Right kidney (tissue), 1 donor: ENCODE measurements at regions not wholly inside any gene's neighbourhood (a gene's known extent, or its start where the extent isn't known, plus 50 kb on each side); places are given as distances from the start of the nearest gene placed in this dataset.
A peak's percentile ranks its signal among the peaks of the same experiment; 100 is the strongest.

Experiments used
- DNase-seq: peaks from one replicate; pipeline ENCODE4 v3.0.0-alpha.2; 2016

DNA sequence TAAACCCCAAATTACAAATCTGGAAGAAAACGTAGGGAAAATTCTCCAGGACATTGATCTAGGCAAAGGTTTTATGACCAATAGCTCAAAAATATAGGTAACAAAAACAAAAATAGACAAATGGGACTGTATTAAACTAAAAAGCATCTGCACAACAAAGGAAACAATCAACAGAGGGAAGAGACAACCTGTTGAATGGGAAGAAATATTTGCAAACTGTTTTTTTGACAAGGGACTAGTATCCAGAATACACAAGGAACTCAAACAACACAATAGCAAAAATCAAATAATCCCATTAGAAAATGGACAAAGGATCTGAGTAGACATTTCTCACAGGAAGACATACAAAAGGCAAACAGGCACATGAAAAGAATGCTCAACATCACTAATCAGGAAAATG is 386.3 kb downstream of the ENC1 start:
- DNase-seq, result no peak

DNA sequence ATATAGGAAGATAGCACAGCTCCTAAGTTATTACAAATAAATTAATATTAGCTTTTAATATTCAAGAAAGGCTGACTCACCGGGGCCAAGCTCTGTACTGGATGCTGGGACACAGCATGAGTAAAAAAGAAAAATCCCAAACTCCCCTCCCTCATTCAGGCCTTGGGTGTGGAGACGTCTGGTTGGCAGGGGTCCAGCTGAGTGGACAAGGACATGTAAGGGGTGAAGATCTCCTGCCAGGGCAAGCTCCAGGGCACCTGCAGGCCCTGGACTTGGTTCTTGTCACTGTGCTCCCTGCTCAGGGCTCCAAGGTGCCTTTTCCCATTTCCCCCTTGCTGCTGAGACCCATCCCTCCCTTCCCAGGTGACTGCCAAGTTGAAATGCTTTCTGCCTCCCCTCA is 388.5 kb downstream of the ENC1 start:
- DNase-seq, result no peak

DNA sequence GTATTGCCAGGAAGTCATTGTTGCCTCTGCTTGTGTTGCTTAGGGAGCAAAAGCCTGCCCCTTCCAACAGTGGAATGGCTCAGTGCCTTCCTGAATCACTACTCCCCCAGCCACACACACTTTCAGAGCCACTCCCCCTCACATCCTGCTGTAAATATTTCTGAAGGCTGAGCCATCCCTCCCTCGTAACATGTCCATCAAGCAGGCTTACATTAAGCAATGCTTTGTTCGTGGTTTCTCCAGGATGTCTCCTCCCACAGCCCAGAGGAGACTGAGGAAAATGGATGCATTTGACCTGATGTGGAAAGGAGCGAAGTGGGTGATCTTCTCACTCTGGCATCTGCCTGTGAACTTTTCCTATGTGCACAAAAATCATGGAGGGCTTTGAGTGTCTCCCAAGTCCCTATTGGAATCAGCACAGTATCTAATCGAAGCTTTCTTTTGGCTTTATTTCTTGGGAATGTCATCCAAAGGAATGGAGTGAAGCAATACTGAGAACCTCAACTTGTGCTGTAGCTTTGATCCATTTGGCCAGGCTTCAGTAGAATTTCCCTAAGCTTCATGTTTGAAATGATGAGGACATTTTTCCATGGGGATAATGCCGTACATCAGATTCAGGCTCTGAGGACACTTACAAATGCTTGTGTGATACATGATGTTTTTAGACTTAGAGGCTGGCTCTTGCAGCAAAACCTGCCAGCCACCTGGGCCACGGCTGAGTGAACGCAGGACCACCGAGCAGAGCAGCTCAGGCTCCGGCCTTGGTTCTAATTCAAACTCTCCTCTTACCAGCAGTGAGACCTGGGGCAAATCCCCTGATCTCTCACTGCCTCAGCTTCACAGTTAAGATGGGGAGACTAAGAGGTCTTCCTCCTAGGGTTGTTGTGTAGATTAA is 389.1 kb downstream of the ENC1 start:
- DNase-seq, result peak; percentile 63

DNA sequence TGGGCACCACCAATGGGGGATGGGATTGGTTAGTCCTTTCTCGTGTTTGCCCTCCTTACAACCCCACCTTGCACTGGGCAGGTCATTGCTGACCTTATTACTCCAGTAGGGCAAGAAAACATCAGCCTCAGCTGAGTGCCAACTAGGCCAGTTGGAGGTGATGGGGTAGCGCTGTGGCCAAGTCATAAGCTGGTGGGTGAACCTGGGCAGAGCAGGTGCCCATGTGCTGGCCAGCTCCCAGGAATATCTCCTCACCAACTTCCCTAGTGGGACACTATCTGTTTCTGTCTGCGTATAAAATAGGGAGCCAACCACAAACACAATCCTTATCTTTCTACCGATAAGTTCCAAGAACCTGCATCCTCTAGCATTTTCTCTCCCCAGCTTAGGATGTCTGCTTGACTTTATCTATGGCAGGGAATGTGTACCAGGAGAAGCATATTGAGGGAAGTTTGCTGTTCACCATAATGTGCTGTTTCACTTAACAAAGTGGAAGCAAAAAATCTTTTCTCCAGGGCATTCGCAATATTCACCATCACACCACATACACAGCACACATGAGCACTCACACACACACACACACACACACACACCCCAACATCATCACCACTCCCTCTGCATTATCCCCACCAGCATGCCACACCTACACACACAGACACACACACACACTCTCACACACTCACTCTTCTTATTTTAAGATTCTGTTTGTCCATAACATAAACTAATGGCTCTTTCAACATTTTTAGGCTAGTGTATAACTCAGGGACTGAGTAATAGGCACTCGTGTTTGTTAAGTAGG is 390.0 kb downstream of the ENC1 start:
- peak; percentile 49 for DNase-seq

DNA sequence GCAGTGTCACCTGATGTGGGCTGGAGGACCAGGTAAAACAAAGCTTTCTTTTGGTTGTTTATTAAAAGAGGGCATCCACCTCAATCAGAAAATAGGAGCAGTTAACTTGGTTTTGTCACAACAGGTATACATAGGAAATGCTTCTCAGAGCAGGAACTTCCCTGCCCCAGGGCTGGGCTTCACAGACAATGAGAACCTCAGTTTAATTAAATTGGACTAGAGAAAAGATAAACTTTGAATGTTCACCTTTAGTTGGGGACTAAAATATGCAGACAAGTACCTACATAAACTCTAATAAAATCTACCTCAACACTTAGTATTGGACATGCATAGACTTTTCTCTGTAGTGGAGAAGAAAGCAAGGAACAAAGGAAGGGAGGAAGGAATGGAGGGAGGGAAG is 392.0 kb downstream of the ENC1 start:
- no peak for DNase-seq

DNA sequence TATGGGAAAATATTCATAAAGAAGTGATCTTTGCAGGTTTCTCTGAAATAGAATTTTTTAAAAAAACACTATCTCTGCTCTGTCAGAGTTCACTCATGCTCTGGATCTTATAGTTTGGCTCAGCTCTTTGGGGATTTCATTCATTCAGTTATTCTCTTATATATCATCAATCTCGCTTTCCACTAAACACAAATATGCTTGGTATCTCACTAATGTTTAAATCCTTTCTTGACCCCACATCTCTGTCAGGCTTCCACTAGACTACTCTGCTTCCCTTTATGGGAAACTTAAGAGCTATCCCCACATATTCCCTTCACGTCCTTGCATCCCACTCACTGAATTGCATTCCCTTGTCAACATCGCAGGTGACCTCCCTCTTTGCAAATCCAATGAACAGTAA is 396.1 kb downstream of the ENC1 start:
- no peak for DNase-seq

DNA sequence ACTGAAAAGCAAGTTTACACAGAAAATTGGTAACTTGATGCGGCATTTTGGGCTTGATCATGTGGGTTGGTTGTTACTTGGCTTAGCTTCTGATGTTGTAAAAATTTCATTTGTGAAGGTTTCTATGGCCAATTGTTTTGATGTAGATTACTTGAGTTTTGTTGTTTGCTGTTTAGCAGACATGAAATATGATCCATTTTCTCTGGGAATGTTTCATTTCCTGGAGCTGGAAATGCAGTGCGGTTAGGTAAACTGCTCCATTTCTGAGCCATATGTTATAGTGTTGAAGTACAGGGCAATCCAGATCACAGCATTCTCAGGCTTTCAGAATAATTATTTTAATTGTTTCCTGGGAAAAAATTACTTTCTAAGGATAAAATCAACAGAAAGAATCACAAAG is 396.9 kb downstream of the ENC1 start:
- no peak for DNase-seq

DNA sequence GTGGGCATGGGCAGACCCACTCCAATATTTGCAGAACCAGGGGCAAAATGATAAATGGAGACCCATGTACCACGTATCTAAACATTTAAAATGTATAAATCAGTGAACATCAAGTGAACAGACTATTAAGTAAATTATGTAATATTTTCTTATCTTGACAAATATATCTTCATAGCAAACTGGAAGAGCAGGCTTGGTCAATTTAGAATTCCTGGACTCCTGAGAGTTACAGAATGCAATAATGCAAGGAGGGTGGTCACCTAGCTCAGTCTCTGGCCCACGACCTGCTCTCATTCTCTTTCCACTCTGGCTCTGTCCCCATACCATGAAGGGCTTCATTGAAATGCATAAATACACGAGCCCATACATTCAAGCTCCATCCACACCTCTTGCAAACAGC is 398.0 kb downstream of the ENC1 start:
- no peak for DNase-seq

DNA sequence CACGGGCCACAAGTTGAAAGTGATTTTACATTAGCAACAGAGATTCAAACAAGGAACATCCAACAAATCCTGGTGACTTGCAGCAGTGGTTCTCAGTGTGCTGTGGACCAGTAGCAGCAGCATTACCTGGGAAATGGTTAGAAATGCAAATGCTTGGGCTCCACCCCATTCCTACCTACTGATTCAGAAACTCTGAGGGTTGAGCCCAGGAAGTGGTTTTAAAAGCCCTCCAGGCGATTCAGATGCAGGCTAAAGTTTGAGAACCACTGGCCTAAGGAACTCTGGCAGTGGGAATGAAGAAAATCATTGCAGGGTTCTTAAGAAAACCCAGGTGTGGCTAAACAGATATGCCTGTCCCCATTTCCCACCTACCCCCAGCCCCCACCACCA is 398.8 kb downstream of the ENC1 start:
- DNase-seq, result no peak

DNA sequence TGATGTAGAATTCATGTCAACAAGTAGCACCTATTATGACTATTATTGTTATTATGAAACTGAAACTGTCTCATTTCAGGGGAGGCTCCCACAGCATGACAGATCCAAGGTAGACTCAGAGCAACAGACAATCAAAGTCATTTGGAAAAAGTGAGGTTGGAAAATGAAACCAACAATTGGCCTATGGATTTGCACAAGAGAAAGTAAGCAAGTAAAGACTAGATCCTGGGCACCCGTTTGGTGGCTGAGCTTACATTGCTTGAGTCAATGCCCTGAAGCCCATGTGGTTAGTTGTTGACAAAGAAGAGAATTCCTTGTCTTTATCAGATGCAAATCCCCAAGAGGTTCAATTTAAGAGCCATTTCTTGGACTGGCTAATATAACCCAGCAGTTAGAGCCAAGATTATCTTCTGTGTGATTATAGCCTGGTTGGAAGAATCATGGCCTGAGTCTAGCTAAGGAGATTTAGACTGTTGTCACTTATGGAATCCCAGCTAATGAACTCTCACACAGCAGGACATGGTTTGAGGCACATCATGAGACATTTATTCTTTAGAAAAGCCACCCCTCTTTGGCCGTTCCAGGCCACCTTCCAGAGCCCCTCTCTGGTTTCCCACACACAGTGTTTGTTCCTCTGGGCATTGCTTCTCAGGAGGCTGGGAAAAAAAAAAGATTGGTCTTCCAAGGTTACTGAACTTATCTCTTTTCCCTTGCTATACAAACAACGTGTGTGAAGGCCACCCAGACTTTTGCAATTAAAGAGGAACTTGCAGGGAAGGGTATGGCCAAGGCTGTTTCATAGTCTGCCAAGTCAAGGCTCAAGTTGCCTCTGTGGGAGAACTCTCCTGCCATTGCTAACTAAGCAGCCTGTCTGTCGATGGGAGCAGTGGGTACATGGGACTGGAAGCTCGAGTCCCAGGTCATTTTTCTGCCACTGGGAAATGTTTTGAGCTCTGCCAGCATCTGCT is 399.5 kb downstream of the ENC1 start:
- DNase-seq, result no peak

DNA sequence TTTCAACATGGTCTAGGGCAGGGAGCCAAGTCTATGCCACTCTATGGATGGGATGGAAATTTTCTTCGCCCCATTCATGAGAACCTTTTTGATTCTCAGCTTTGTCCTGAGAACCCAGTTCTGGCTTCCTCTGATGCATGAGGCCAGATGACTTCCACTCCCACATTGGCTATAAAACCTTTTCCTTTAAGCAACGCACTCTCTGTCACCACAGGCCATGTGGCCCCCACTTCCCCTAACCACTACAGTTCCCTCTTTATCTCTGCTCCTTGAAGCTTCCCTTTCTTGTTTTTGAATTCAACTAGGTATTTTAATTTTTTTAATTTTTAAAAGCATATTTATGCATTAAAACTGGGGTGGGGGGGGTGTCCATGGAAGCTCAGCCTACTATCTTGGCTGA is 401.3 kb downstream of the ENC1 start:
- no peak for DNase-seq

DNA sequence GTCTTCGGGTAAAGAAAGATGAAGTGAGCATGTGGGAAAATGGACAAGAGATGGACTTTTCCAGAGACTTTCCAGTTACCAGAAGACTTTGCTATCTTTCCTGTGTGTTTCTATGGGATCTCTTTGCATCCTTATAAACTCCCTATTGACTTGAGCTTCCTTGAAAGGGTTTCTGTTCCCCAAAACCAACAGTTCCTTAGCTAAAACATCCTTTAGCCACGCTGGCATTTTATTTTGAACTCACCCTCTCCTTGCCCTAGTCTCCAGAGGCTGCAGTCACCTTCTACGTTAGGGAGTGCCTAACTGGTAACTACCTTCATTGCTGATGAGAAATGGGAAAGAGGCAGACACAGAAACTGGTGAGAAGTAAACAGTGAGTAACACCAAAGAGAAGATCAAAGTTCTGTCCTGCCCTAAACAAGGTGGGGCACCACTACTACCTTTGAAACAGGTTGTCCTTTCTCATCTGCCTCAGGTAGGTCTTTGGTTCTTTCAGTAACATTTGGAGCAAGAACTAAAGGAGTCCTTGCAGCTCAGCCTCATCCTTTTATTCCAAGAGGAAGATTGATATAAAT is 402.9 kb downstream of the ENC1 start:
- no peak for DNase-seq

DNA sequence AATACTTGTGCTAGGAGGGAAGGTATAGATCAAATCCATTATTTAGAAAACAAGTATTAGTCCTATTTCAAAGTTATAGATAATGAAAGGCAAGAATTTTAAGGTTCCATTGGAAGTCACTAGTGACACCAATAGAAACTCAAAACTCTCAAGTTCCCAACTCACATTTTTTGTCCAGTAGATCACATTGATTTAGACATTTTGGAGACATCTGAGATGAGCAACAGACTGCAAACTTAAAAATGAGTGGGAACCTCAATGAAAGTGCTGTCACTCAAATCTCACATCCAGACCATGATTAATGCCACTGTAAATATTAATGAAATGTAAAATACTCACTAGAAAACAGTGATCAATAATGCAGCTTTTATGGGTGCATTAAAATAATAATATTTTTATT is 405.0 kb downstream of the ENC1 start:
- no peak for DNase-seq

DNA sequence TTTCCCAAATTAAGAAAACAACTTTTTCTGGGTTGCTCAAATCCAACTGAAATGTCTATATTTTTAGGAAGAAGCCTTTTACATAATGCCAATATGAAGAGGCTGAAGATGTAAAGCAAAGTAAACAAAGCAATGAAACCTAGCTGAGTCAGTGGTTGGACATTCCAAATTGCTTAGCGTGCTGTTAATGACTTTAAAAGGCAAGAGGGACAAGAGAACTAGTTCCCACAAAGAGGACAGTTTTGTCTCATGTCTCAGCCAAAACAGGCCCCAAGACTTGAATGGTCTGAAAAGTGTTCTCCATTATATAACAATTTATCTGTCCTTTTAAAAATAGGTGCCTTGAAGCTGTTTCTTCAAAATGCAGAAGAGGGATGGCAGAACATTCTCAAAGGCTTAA is 407.0 kb downstream of the ENC1 start:
- no peak for DNase-seq

DNA sequence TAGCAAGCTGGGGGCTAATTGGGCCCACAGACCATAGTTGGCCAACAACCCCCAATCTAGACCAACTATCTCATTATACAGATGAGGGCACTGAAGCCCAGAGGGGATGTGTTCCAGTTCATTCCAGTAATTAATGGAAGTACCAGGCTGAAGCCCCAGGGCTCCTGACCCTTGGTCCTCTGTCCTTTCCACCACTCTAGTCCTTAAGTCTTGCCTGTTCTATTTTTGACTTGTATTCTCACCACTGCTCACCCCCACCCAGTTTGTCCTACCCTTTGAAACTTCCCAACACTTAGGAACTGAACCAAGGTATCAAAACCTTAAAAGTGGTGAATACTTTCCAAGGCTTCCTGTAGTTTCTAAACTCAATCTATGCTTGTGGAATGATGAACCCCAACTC is 407.4 kb downstream of the ENC1 start:
- no peak for DNase-seq

DNA sequence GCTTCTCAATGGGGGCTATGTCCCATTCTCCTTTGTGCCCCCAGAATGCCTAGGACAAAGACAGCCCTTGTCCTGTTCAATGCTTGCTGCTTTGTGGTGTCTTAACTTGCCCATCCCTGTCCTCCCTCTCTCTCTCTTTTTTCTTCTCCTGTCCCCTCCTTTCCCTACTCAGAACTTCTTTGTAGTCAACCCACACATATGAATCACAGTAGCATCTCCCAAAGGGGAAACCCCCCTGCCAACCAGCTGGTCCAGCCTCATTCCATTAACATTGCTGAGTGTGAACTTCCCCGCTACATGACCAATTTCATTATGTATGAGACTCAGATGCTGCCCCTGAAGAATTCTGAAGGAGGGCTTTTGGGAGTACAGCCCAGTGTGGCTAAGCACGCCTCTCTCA is 408.3 kb downstream of the ENC1 start:
- DNase-seq, result no peak

DNA sequence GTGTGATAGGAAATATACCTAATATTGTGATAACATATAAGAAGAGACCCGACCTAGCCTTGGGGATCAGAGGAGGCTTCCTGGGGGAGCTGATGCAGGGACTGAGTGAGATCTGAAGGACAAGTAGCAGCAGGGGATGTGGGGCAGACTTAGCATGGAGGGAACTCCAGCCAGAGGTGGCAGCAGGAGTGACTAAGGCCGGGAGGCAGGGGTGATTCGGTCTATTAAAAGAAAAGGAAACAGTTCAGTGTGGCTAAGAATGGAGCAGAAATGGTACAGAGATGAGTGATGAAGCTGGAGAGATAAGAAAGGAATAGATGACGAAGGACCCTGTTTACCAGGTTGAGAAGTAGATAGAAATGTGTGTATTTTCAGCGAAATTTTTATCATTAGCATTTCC is 408.8 kb downstream of the ENC1 start:
- DNase-seq, result no peak

DNA sequence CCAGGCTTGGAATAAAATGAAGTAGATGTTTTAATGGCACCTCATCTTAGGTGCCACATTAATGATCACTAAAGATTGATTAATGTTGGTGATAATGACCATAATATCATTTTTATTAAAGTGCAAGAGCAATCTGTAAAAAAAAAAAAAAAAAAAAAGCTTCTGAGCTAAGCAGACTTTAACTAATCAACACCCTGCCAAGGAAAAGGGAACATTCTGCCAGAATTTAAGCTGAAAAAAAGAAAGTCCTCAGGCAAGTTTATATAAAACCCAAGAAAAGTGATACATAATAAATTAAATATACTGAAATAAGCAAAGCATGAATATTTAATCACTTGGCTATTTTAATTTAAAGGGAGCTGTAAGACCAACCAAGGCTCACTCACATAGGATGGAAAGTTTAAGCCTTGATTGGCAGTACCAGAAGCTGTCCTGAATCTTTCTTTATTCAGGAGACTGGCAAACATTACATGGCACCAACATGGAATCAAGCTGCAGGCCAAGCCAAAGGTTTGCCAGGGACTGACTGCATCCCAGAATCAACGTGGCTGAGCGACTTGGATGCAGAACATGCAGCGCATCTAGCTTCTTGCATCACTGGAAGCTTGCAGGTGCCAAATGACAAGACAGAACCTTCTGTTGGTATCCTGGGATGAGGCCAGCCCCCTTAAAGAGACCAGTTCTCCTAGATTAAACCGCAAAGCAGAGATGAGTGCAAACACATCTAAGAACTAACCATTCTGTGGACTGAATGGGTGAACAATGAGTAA is 413.6 kb downstream of the ENC1 start:
- DNase-seq, result no peak

DNA sequence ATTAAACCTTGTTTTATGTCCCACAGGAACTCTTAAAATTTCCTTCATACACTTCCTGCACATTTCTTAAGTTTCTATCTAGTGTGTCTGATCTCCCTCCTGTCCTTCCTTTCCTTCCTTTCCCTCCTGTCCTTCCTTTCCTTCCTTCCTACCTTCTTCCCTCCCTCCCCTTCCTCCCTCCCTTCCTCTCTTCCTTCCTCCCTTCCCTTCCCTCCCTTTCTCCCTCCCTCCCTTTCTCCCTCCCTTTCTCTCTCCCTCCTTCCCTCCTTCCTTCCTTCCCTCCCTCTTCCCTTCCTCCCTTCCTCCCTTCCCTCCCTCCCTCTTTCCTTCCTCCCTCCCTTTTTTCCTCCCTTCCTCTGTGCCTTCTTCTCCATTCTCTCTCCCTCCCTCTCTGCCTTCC is 414.9 kb downstream of the ENC1 start:
- no peak for DNase-seq

DNA sequence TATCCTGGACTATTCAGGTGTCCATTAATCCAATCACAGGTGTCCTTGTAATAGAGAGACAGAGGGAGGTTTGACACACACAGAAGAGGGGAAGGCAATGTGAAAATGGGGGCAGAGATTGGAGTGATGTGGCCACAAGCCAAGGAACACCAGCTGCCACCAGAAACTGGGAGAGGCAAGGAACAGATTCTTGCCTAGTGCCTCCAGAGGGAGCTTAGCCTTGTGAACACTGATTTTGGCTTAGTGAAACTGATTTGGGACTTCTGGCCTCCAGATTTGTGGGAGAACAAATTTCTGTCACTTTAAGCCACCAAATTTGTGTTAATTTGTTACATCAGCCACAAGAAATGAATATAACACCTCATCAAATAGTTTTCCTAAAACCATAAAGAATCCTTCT is 416.2 kb downstream of the ENC1 start:
- DNase-seq, result no peak

DNA sequence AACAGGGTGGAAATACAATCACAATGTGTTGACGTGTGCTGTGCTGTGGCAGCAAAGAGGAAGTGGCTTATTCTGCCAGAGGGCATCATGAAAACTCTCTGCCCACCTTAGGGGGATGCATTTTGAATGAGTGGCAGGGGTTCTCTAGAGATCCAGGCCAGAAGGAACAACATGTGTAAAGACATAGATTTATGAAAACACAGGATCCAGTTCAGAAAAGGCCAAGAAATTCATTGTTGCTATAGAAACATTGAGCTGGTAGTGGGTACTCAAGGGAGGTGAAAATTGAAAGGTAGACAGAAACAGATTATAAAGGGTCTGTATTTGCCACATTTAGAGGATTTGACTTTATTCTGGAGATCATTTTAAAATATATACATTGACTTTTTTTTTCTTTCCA is 417.7 kb downstream of the ENC1 start:
- no peak for DNase-seq

DNA sequence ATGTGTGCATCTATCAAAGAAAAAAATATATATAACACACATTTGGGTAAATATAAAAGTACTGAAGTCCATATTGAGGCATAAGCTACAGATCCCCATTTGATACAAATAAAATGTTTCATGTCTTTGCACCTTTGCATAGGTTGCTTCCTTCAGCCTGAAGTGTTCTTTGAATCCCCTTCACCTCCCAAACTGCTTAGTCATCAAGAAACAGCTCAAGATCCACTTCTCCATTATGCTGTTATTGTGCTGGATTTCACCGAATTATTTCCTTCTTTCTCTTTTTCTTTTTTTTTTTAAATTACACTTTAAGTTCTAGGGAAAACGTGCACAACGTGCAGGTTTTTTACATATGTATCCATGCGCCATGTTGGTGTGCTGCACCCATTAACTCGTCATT is 419.1 kb downstream of the ENC1 start:
- no peak for DNase-seq
